Activated CD8-positive, alpha-beta T cell treated with anti-CD3 and anti-CD28 coated beads for 36 hours (primary cell): ENCODE measurements at regions not wholly inside any gene's neighbourhood (a gene's known extent, or its start where the extent isn't known, plus 50 kb on each side); places are given as distances from the start of the nearest gene placed in this dataset.

Experiments used
- ATAC-seq: fragments of 200-7000 bp; cut with Tn5 transposase; one replicate; pipeline ENCODE4 v1.10.0; 2021; ENCODE audit warnings: mild to moderate bottlenecking, moderate library complexity
- CTCF ChIA-PET: fragments of 350-600 bp; sonication (Branson Sonifier 250); formaldehyde crosslinking; loops from one replicate; lab custom pipeline; 2021; ENCODE audit warnings: antibody characterized with exemption; lab: Charles Lee
- POLR2A ChIA-PET: fragments of 350-600 bp; sonication (Branson Sonifier 250); formaldehyde crosslinking; loops from one replicate; lab custom pipeline; 2021; ENCODE audit warnings: antibody characterized with exemption; lab: Charles Lee
- DNase-seq: peaks from one replicate; pipeline ENCODE4 v3.0.0-alpha.2; 2020
- H3K27ac Mint-ChIP-seq: one replicate; pipeline ENCODE4 v1.8.0; 2021; ENCODE audit warnings: mild to moderate bottlenecking, mixed read lengths
- H3K27me3 Mint-ChIP-seq: one replicate; pipeline ENCODE4 v1.8.0; 2021; ENCODE audit warnings: mixed read lengths
- H3K36me3 Mint-ChIP-seq: one replicate; pipeline ENCODE4 v1.8.0; 2021; ENCODE audit warnings: low read depth, mixed read lengths
- H3K4me1 Mint-ChIP-seq: one replicate; pipeline ENCODE4 v1.8.0; 2021; ENCODE audit warnings: low read depth, mixed read lengths
- H3K4me3 Mint-ChIP-seq: one replicate; pipeline ENCODE4 v1.8.0; 2021; ENCODE audit warnings: mild to moderate bottlenecking, moderate library complexity, mixed read lengths
- H3K9me3 Mint-ChIP-seq: one replicate; pipeline ENCODE4 v1.8.0; 2021; ENCODE audit warnings: mixed read lengths
- intact Hi-C: fragments of 100-400 bp; cut with micrococcal nuclease; formaldehyde crosslinking; loops from one replicate; pipeline ENCODE4 v1.10.0; 2022
- TF ChIP-seq, protein P1 (sequence below): fragments of 200-600 bp; IDR thresholded peaks from one replicate; pipeline ENCODE4 v1.8.0; 2022; ENCODE audit warnings: antibody characterized with exemption, mild to moderate bottlenecking

DNA sequence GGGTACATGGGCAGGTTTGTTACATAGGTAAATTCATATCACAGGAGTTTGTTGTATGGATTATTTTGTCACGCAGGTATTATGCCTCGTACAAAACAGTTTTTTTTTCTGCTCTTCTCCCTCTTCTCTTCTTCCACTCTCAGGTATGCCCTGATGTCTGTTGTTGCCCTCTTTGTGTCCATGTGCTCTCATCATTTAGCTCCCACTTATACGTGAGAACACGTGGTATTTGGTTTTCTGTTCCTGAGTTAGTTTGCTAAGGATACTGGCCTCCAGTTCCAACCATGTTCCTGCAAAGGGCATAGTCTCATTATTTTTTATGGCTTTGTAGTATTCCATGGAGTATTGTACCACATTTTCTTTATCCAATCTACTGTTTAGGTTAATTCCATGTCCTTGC lies 65.7 kb downstream of the UNC5CL start:
- CTCF ChIA-PET, result no interaction called here
- intact Hi-C loops, result no loop called here
- DNase-seq (no peak), ATAC-seq (no peak)
- no peak overlapping the region for H3K4me3 Mint-ChIP-seq
- no peaks in the 10 kb centered on the region for H3K36me3 Mint-ChIP-seq
- no peaks in the 10 kb centered on the region for H3K4me1 Mint-ChIP-seq
- no peak overlapping the region for H3K27ac Mint-ChIP-seq
- peaks cover 6% of the 10 kb centered on the region for H3K9me3 Mint-ChIP-seq
- POLR2A ChIA-PET, result no interaction called here
- H3K27me3 Mint-ChIP-seq, result peaks cover 36% of the 10 kb centered on the region
- TF ChIP-seq, protein P1, sequence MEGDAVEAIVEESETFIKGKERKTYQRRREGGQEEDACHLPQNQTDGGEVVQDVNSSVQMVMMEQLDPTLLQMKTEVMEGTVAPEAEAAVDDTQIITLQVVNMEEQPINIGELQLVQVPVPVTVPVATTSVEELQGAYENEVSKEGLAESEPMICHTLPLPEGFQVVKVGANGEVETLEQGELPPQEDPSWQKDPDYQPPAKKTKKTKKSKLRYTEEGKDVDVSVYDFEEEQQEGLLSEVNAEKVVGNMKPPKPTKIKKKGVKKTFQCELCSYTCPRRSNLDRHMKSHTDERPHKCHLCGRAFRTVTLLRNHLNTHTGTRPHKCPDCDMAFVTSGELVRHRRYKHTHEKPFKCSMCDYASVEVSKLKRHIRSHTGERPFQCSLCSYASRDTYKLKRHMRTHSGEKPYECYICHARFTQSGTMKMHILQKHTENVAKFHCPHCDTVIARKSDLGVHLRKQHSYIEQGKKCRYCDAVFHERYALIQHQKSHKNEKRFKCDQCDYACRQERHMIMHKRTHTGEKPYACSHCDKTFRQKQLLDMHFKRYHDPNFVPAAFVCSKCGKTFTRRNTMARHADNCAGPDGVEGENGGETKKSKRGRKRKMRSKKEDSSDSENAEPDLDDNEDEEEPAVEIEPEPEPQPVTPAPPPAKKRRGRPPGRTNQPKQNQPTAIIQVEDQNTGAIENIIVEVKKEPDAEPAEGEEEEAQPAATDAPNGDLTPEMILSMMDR, result no peak

DNA sequence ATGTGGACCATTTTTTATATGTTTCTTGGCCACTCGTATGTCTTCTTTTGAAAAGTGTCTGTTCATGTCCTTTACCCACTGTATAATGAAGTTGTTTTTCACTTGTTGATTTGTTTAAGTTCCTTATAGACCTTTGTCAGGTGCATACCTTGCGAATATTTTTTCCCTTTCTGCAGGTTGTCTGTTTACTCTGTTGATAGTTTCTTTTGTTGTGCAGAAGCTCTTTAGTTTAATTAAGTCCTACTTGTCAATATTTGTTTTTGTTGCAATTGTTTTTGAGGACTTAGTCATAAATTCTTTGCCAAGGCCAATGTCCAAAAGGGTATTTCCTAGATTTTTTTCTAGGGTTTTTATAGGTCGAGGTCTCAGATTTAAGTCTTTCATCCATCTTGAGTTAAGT lies 66.2 kb downstream of the UNC5CL start:
- no peak for DNase-seq
- H3K36me3 Mint-ChIP-seq, result no peaks in the 10 kb centered on the region
- intact Hi-C loops, result no loop called here
- peaks cover 6% of the 10 kb centered on the region for H3K9me3 Mint-ChIP-seq
- ChIA-PET CTCF (no interaction called here), POLR2A (no interaction called here)
- no peak overlapping the region for H3K4me3 Mint-ChIP-seq
- no peak for ATAC-seq
- H3K4me1 Mint-ChIP-seq, result no peaks in the 10 kb centered on the region
- no peak overlapping the region for H3K27ac Mint-ChIP-seq
- TF ChIP-seq, protein P1, result no peak
- peaks cover 33% of the 10 kb centered on the region for H3K27me3 Mint-ChIP-seq

DNA sequence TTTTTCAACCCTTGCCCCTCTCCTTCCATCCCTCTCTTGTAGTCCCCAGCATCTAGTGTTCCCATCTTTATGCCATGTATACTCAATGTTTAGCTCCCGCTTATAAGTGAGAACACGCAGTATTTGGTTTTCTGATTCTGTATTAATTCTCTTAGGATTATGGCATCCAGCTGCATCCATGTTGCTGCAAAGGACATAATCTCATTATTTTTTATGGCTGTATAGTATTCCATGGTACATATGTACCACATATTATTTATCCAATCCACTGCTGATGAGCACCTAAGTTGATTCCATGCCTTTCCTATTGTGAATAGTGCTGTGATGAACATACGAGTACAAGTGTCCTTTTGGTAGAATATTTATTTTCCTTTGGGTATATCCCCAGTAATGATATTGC lies 66.8 kb downstream of the UNC5CL start:
- POLR2A ChIA-PET, result no interaction called here
- H3K27me3 Mint-ChIP-seq, result peaks cover 30% of the 10 kb centered on the region
- no peak for ATAC-seq

DNA sequence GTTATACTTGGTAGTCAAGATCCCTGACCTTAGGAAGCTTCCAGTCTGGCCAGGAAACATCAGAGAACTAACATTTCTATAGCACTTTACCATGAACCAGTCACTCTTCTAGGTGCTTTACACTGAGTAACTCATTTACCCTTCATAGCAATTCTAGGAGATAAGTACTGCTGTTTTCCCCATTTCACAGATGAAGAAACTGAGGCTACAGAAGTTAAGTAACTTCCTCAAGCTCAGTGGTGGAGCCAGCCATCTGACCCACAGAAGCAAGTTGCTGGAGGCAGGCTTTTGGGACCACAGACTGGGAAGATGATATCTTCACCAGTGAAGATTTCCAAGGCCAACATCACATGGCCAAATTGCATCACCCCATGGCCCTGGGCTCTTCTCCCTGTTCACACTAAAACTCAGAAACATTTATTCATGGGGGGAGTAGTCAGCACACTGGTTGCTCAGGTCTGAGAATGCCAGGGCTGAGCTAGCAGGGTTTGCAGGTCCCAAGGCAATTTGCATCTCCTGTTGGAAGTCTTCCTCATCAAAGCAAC lies 70.3 kb downstream of the UNC5CL start:
- no peak overlapping the region for H3K27ac Mint-ChIP-seq
- no peak for ATAC-seq
- POLR2A ChIA-PET, result no interaction called here

More for the DNA sequence above, 66.8 kb downstream of the UNC5CL start:
- no peak for DNase-seq
- Mint-ChIP-seq H3K27ac (no peak overlapping the region), H3K36me3 (no peaks in the 10 kb centered on the region), H3K4me1 (no peaks in the 10 kb centered on the region), H3K4me3 (no peak overlapping the region), H3K9me3 (peaks cover 6% of the 10 kb centered on the region)
- CTCF ChIA-PET, result interaction anchor here (1.2 kb wide), 1 partner anchor 56 kb away, joined by 3 read pairs; no protein-coding TSS in a partner anchor
- TF ChIP-seq, protein P1, result no peak
- intact Hi-C loops, result no loop called here

DNA sequence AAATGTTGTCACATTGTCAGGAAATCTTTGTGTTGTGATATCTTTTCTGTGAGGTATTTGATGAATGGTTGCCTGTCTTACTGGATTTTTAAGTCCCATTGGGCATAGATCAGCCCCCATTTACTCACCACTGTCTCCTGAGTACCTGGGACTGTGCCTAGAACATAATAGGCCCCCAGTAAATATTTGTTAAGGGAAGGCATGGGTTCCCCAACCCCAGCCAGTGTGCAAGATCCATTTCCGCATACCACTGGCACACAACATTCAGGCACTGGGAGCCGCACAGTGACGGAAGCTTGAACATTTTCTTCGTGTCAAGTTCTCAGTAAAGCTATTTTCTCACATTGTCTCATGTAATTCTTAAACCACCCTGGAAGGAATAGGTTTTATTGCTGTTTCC lies 72.2 kb downstream of the UNC5CL start:
- intact Hi-C loops, result no loop called here
- no peak for DNase-seq
- Mint-ChIP-seq H3K4me3 (no peak overlapping the region), H3K27ac (no peak overlapping the region), H3K4me1 (peaks cover 7% of the 10 kb centered on the region), H3K9me3 (no peaks in the 10 kb centered on the region), H3K36me3 (no peaks in the 10 kb centered on the region), H3K27me3 (no peaks in the 10 kb centered on the region)
- no peak for ATAC-seq
- POLR2A ChIA-PET, result no interaction called here
- TF ChIP-seq, protein P1, result no peak
- CTCF ChIA-PET, result no interaction called here

More for the DNA sequence above, 70.3 kb downstream of the UNC5CL start:
- Mint-ChIP-seq H3K4me3 (no peak overlapping the region), H3K36me3 (no peaks in the 10 kb centered on the region), H3K9me3 (peaks cover 6% of the 10 kb centered on the region), H3K4me1 (no peaks in the 10 kb centered on the region), H3K27me3 (peaks cover 4% of the 10 kb centered on the region)
- DNase-seq, result no peak
- CTCF ChIA-PET, result no interaction called here
- TF ChIP-seq, protein P1, result no peak
- intact Hi-C loops, result no loop called here
